Transverse colon (tissue), 4 donors: ENCODE measurements at regions not wholly inside any gene's neighbourhood (a gene's known extent, or its start where the extent isn't known, plus 50 kb on each side); places are given as distances from the start of the nearest gene placed in this dataset.

Source experiments
- DNase-seq: peaks from one replicate; pipeline ENCODE4 v3.0.0-alpha.2; 2019
- H3K27ac ChIP-seq, 4 donors: fragments of 200-600 bp; sonication (generic); 2 replicates each; pipeline ENCODE4 v1.5.1; 2016 to 2018; ENCODE audit warnings: inconsistent platforms in 4 of 4
- H3K27me3 ChIP-seq: fragments of 200-600 bp; sonication (generic); 2 replicates; pipeline ENCODE4 v1.5.1; 2017; ENCODE audit warnings: inconsistent platforms
- H3K36me3 ChIP-seq, 4 donors: fragments of 200-600 bp; sonication (generic); 2 replicates each; pipeline ENCODE4 v1.5.1; 2017 to 2019; ENCODE audit warnings: inconsistent platforms in 4 of 4
- H3K4me1 ChIP-seq, 4 donors: fragments of 200-600 bp; sonication (generic); 2 replicates each; pipeline ENCODE4 v1.5.1; 2017 to 2020; ENCODE audit warnings: inconsistent platforms in 4 of 4
- H3K4me3 ChIP-seq, 4 donors: fragments of 200-600 bp; sonication (generic); 1 replicate in 1 of 4; 2 replicates in 3 of 4; pipeline versions ENCODE4 v1.5.1 to v1.6.1; 2017 to 2019; ENCODE audit warnings: inconsistent platforms in 4 of 4
- H3K9me3 ChIP-seq, 2 donors: fragments of 200-600 bp; sonication (generic); 2 replicates each; pipeline ENCODE4 v1.5.1; 2017 to 2019; ENCODE audit warnings: inconsistent platforms in 2 of 2
- CTCF ChIP-seq, 5 experiments: fragments of 200-600 bp in 3 of 5; fragments of 450-650 bp in 2 of 5; sonication (generic) in 3 of 5; IDR thresholded peaks; 1 replicate in 2 of 5; 2 replicates in 3 of 5; pipeline ENCODE4 v1.5.1; 2016 to 2017; ENCODE audit warnings: antibody characterized with exemption in 5 of 5, inconsistent platforms in 3 of 5, mild to moderate bottlenecking in 2 of 5, moderate library complexity in 1 of 5
- EP300 ChIP-seq: sonication (generic); formaldehyde crosslinking; IDR thresholded peaks from one replicate; pipeline ENCODE4 v1.6.1; 2017; ENCODE audit warnings: antibody characterized with exemption, low read depth
- POLR2A ChIP-seq: fragments of 450-650 bp; IDR thresholded peaks from one replicate; pipeline ENCODE4 v1.6.1; 2016; ENCODE audit warnings: antibody characterized with exemption, mild to moderate bottlenecking, moderate library complexity
- POLR2AphosphoS5 ChIP-seq, 3 donors: sonication (generic); formaldehyde crosslinking; IDR thresholded peaks; one replicate each; pipeline ENCODE4 v1.6.1; 2016; ENCODE audit warnings: antibody characterized with exemption in 3 of 3
- WGBS, 2 donors: methylation state at CpG; one replicate each; pipeline ENCODE4 v1.1.5; 2018; ENCODE audit warnings: low coverage in 1 of 2; 5-methylcytosine and 5-hydroxymethylcytosine counted together
- in situ Hi-C, 4 donors: fragments of 200-750 bp; cut with MboI; loops; one replicate each; pipeline versions ENCODE4 v1.15.0 to v1.15.1; 2017; ENCODE audit warnings: low sequenced_read_pairs in 3 of 4, low pct_ligation_motif_present in 1 of 4, low pct_unique_long_range_greater_than_20kb in 1 of 4
- intact Hi-C: fragments of 100-400 bp; cut with DNase I; formaldehyde crosslinking; loops from one replicate; pipeline ENCODE4 v1.15.1; 2023; ENCODE audit warnings: low total_unique reads

GRCh38 chr5:38607396-38607795 is 51.0 kb upstream of the LIFR start:
- H3K27ac ChIP-seq: no peak overlapping the region
- TF ChIP-seq EP300 (no peak), POLR2A (no peak), POLR2AphosphoS5 (IDR thresholded peaks at IDR 0.05) (no peak), CTCF (IDR thresholded peaks at IDR 0.05) (no peak)
- no peaks in the 10 kb centered on the region for H3K27me3 ChIP-seq
- intact Hi-C loops (no loop called here), in situ Hi-C loops (no loop called here)
- no peak for DNase-seq
- no peaks in the 10 kb centered on the region for H3K36me3 ChIP-seq
- no peaks in the 10 kb centered on the region for H3K4me1 ChIP-seq
- no peak overlapping the region for H3K4me3 ChIP-seq
- H3K9me3 ChIP-seq: no peaks in the 10 kb centered on the region
- 38 to 51% methylated on average over 3 of the region's 3 CpGs for WGBS, 2 donors

GRCh38 chr5:38607930-38608564 is 51.6 kb upstream of the LIFR start:
- no peaks in the 10 kb centered on the region for H3K36me3 ChIP-seq
- no peak for DNase-seq
- 74 to 80% methylated on average over 5 of the region's 5 CpGs for WGBS, 2 donors
- intact Hi-C loops (no loop called here), in situ Hi-C loops (no loop called here)
- no peak overlapping the region for H3K27ac ChIP-seq
- no peaks in the 10 kb centered on the region for H3K9me3 ChIP-seq
- no peaks in the 10 kb centered on the region for H3K27me3 ChIP-seq
- no peak overlapping the region for H3K4me3 ChIP-seq
- no peaks in the 10 kb centered on the region for H3K4me1 ChIP-seq
- no peak for TF ChIP-seq POLR2A
- TF ChIP-seq EP300: no peak
- no peak for TF ChIP-seq POLR2AphosphoS5 (IDR thresholded peaks at IDR 0.05)
- TF ChIP-seq CTCF (IDR thresholded peaks at IDR 0.05): no peak

GRCh38 chr5:38608874-38609273 is 52.4 kb upstream of the LIFR start:
- intact Hi-C loops: no loop called here
- in situ Hi-C loops: no loop called here
- Histone ChIP-seq H3K36me3 (no peaks in the 10 kb centered on the region), H3K4me3 (no peak overlapping the region), H3K27ac (no peak overlapping the region), H3K27me3 (no peaks in the 10 kb centered on the region), H3K4me1 (no peaks in the 10 kb centered on the region), H3K9me3 (no peaks in the 10 kb centered on the region)
- no peak for DNase-seq
- TF ChIP-seq EP300 (no peak), POLR2A (no peak), POLR2AphosphoS5 (IDR thresholded peaks at IDR 0.05) (no peak), CTCF (IDR thresholded peaks at IDR 0.05) (no peak)
- WGBS, 2 donors: 70 to 81% methylated on average over 1 of the region's 1 CpG

GRCh38 chr5:38612851-38613250 is 56.4 kb upstream of the LIFR start:
- Histone ChIP-seq H3K27ac (no peak overlapping the region), H3K36me3 (no peaks in the 10 kb centered on the region), H3K4me3 (no peak overlapping the region), H3K4me1 (no peaks in the 10 kb centered on the region), H3K27me3 (no peaks in the 10 kb centered on the region), H3K9me3 (peaks cover 0 to under 1% of the 10 kb centered on the region in 2 donors)
- intact Hi-C loops: no loop called here
- TF ChIP-seq EP300 (no peak), POLR2A (no peak), CTCF (IDR thresholded peaks at IDR 0.05) (no peak), POLR2AphosphoS5 (IDR thresholded peaks at IDR 0.05) (no peak)
- in situ Hi-C loops: no loop called here
- no peak for DNase-seq
